PFSK-1 (cell line): ENCODE measurements at regions not wholly inside any gene's neighbourhood (a gene's known extent, or its start where the extent isn't known, plus 50 kb on each side); places are given as distances from the start of the nearest gene placed in this dataset.

Experiments
- POLR2AphosphoS5 ChIP-seq: IDR thresholded peaks from 2 replicates; pipeline ENCODE4 v1.6.1; 2012; ENCODE audit warnings: low read depth, mild to moderate bottlenecking, control low read depth, low read length, moderate library complexity
- TAF1 ChIP-seq: IDR thresholded peaks from 2 replicates; pipeline ENCODE4 v1.6.1; 2012; ENCODE audit warnings: low read length, control low read depth, borderline replicate concordance; ENCODE audit not compliant: insufficient read depth
- TF ChIP-seq, protein P1 (sequence below), 2 experiments: IDR thresholded peaks; 2 replicates each; pipeline versions ENCODE4 v1.6.1 to v1.8.0; 2011 to 2012; ENCODE audit warnings: low read depth in 2 of 2, low read length in 2 of 2, control low read depth in 1 of 2, inconsistent platforms in 1 of 2, mild to moderate bottlenecking in 1 of 2, moderate library complexity in 1 of 2; ENCODE audit not compliant: insufficient read depth in 1 of 2

DNA sequence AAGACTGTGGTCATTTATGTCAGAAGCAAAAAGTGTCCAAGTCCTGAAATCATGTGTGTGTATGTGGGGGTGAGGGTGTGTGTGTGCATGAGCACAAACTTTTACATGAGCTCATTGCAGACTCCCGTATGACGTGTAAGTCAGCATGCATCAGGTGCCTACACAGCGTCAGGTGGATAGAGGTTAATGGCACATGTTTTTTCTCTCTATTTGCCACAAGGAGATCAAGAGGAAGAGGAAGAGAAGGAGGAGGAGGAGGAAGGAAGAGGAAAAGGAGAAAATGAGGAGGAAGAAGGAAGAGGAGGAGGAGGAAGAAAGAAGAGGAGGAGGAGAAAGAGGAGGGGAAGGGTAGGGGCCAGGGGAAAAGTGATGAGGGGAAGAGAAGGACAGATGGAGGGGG, 178.0 kb upstream of the DYNLRB2 start:
- TF ChIP-seq POLR2AphosphoS5 (no peak), TAF1 (no peak)
- TF ChIP-seq, protein P1, sequence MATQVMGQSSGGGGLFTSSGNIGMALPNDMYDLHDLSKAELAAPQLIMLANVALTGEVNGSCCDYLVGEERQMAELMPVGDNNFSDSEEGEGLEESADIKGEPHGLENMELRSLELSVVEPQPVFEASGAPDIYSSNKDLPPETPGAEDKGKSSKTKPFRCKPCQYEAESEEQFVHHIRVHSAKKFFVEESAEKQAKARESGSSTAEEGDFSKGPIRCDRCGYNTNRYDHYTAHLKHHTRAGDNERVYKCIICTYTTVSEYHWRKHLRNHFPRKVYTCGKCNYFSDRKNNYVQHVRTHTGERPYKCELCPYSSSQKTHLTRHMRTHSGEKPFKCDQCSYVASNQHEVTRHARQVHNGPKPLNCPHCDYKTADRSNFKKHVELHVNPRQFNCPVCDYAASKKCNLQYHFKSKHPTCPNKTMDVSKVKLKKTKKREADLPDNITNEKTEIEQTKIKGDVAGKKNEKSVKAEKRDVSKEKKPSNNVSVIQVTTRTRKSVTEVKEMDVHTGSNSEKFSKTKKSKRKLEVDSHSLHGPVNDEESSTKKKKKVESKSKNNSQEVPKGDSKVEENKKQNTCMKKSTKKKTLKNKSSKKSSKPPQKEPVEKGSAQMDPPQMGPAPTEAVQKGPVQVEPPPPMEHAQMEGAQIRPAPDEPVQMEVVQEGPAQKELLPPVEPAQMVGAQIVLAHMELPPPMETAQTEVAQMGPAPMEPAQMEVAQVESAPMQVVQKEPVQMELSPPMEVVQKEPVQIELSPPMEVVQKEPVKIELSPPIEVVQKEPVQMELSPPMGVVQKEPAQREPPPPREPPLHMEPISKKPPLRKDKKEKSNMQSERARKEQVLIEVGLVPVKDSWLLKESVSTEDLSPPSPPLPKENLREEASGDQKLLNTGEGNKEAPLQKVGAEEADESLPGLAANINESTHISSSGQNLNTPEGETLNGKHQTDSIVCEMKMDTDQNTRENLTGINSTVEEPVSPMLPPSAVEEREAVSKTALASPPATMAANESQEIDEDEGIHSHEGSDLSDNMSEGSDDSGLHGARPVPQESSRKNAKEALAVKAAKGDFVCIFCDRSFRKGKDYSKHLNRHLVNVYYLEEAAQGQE (IDR thresholded peaks at IDR 0.05; ENCODE audit: insufficient read depth in 1 of 2, low read depth in 2 of 2, low read length in 2 of 2): no peak
